ENCODE measurements at regions not wholly inside any gene's neighbourhood (a gene's known extent, or its start where the extent isn't known, plus 50 kb on each side); places are given as distances from the start of the nearest gene placed in this dataset.
"Not testable (repeated sequence)": the region's sequence is repeated elsewhere in the genome, so short reads cannot be mapped to it uniquely, and the experiment has no call there.

DNA sequence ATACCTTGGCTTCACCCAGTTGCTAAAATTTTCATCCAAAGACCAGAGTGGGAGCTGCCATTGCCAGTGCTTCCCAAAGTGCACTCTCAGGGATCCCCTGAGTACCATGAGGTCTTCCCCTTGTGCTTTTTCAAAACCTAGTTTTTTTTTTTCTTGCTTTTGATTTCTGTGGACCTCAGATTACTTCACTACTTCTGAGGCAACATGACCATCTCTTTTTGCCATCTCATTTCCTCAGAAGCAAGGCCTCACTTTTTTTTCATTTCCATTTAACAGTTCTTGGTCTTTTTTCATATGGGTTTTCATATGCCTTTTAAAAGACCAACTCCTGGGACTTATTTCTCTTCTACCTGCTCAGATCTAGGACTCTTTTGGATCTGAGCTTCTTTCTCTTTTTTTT is 64.1 kb upstream of the MMS22L start:
- Mint-ChIP-seq H3K4me3 (no peak overlapping the region), H3K4me1 (no peaks in the 10 kb centered on the region), H3K27me3 (peaks cover 0 to 3% of the 10 kb centered on the region in 2 donors), H3K36me3 (no peaks in the 10 kb centered on the region), H3K27ac (no peak overlapping the region), H3K9me3 (no peaks in the 10 kb centered on the region)
- no peak for ATAC-seq (replicated peaks)
- no peak for DNase-seq

DNA sequence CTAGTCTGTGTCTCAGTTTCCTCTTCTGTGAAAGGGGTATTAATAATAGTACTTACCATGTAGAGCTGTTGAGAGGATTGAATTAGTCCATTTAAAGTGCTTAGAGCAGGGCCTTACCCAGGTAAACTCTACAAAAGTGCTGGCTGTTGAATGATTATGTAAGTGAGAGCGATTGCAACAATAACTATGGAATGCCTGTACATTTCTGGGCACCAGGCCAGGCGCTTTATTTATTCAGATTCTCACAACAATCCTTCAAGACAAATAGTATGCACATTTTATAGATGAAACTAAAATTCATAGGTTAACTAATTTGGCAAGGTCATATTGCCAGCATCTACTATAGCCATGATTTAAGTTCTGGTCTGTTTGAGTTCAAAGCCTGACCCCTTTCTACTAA is 78.3 kb upstream of the MMS22L start:
- Mint-ChIP-seq H3K36me3 (no peaks in the 10 kb centered on the region), H3K4me3 (no peak overlapping the region), H3K27ac (no peak overlapping the region), H3K4me1 (no peaks in the 10 kb centered on the region), H3K9me3 (no peaks in the 10 kb centered on the region), H3K27me3 (peaks cover 5 to 14% of the 10 kb centered on the region in 2 donors)
- no peak for DNase-seq
- ATAC-seq (replicated peaks) = no peak

DNA sequence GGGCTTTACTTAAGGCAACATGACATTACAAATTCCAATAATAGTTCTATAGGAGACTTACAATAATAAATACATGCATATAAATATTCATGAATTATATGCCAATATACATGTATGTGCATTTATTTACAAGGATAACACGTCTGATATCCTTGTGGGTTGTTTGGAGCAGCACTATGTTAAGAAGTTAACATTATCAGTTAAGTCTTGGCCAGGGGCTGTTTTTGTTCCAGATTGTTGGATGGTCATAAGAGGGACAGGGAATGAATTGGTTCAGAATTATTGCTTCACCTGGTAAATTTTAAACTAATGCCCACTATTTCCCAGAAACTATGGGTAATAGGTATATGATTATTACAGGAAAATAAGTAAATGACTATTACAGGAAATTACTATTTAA is 81.3 kb upstream of the MMS22L start:
- no peaks in the 10 kb centered on the region for H3K4me1 Mint-ChIP-seq
- no peak overlapping the region for H3K27ac Mint-ChIP-seq
- ATAC-seq (replicated peaks) (no peak), DNase-seq (no peak)
- no peak overlapping the region for H3K4me3 Mint-ChIP-seq
- H3K9me3 Mint-ChIP-seq = no peaks in the 10 kb centered on the region
- peaks cover 0 to 9% of the 10 kb centered on the region in 2 donors for H3K27me3 Mint-ChIP-seq
- no peaks in the 10 kb centered on the region for H3K36me3 Mint-ChIP-seq

- not testable (repeated sequence) for H3K9me3 Mint-ChIP-seq; H3K27ac Mint-ChIP-seq; H3K36me3 Mint-ChIP-seq; H3K27me3 Mint-ChIP-seq; H3K4me1 Mint-ChIP-seq; DNase-seq; ATAC-seq (replicated peaks); H3K4me3 Mint-ChIP-seq
Observed at GRCh38 chr6:97382071-97382470, 99.1 kb upstream of the MMS22L start.

DNA sequence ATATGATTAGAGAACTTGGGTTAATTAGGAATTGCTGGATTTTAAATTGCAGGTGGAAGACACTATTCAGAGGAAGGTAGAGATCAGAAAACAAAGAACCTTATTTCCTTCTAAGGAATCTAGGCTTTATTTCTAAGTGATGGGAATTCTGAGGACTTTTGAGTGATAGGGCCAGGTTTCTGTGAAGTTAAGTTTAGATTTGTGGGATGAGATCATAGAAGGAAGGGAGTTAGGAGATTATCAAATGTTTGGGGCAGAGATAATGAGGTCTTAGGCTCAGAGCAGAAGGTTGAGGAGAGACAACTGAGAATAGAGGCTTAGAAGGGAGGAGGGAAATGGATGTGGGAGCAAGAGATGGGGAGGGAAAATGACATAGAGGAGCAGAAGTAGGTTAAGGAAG is 109.7 kb upstream of the MMS22L start:
- no peak for DNase-seq
- Mint-ChIP-seq H3K27ac (no peak overlapping the region), H3K4me1 (no peaks in the 10 kb centered on the region), H3K9me3 (no peaks in the 10 kb centered on the region), H3K4me3 (no peak overlapping the region), H3K27me3 (peaks cover 7 to 10% of the 10 kb centered on the region in 2 donors), H3K36me3 (no peaks in the 10 kb centered on the region)
- no peak for ATAC-seq (replicated peaks)

DNA sequence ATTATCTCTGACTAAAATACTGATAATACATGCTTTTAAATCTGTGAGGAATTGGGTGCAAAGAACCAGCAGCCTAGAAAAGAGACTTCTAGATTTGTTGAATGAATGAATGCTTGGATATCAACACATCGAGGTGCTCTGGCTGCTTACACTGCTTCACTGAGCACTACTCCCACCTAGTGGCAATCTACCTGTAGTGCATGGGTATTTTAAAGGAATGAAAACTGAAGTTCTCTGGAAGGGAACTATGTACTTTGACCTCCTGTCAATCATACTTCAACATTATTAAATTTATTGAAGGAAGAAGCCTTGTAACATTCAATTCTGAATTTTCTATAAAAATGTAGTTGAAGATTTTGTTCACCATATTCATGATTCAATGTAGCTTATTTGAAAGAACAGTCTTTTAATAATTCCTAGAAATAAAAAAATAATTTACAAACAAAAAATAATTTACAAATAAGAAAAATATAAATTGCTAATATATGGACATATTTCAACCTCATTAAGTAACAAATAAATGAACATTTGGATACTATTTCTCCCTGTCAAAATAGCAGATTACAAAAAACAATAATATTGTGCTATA is 111.2 kb upstream of the MMS22L start:
- Mint-ChIP-seq H3K4me1 (no peaks in the 10 kb centered on the region), H3K4me3 (no peak overlapping the region), H3K36me3 (no peaks in the 10 kb centered on the region), H3K27me3 (peaks cover 7 to 9% of the 10 kb centered on the region in 2 donors), H3K27ac (no peak overlapping the region), H3K9me3 (no peaks in the 10 kb centered on the region)
- DNase-seq (peak; percentile 4), ATAC-seq (replicated peaks) (peak; percentile 83)

GRCh38 chr6:97396880-97397279 is 113.9 kb upstream of the MMS22L start:
- no peaks in the 10 kb centered on the region for H3K36me3 Mint-ChIP-seq
- H3K9me3 Mint-ChIP-seq = no peaks in the 10 kb centered on the region
- no peak for ATAC-seq (replicated peaks)
- DNase-seq = no peak
- no peak overlapping the region for H3K27ac Mint-ChIP-seq
- H3K27me3 Mint-ChIP-seq = peaks cover 7% of the 10 kb centered on the region in 2 donors
- H3K4me3 Mint-ChIP-seq = no peak overlapping the region
- H3K4me1 Mint-ChIP-seq = no peaks in the 10 kb centered on the region

- H3K4me1 Mint-ChIP-seq = no peaks in the 10 kb centered on the region
- DNase-seq = no peak
- no peak overlapping the region for H3K4me3 Mint-ChIP-seq
- no peaks in the 10 kb centered on the region for H3K9me3 Mint-ChIP-seq
- no peak for ATAC-seq (replicated peaks)
- H3K27ac Mint-ChIP-seq = no peak overlapping the region
- no peaks in the 10 kb centered on the region for H3K36me3 Mint-ChIP-seq
- H3K27me3 Mint-ChIP-seq = no peaks in the 10 kb centered on the region
Observed at GRCh38 chr6:97399208-97399607, 116.2 kb upstream of the MMS22L start.

GRCh38 chr6:97401533-97401932 is 118.5 kb upstream of the MMS22L start:
- H3K27me3 Mint-ChIP-seq = no peaks in the 10 kb centered on the region
- no peak overlapping the region for H3K27ac Mint-ChIP-seq
- H3K36me3 Mint-ChIP-seq = no peaks in the 10 kb centered on the region
- H3K9me3 Mint-ChIP-seq = no peaks in the 10 kb centered on the region
- DNase-seq (no peak), ATAC-seq (replicated peaks) (no peak)
- no peak overlapping the region for H3K4me3 Mint-ChIP-seq
- H3K4me1 Mint-ChIP-seq = no peaks in the 10 kb centered on the region

DNA sequence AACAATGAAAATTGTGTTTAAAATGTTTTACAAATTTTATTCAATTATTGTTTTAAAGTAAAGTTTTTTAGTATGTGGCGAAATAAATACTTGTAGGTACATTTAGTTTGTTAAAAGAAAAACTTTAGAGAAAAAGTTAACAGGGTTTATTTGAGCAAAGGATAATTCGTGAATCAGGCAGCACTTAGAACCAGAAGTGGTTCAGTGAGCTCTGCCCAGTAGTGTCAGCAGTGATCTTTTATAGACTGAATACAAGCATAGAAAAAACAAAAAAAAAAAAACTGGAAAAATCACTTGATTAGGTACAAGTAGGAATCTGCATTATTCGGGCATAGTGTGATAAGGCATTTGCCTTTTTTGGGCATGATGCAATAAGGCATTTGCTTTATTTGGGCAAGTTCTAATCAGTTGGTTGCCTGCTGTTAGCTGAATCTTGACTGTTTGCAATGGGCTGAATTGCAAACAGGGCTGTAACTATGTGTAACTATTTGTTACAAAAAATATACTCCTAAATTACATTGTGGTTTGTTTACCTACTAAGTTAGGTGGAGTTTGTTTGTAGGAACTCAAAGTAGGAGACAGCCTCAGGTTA is 122.9 kb upstream of the MMS22L start:
- Mint-ChIP-seq H3K27ac (no peak overlapping the region), H3K4me1 (no peaks in the 10 kb centered on the region), H3K4me3 (no peak overlapping the region), H3K9me3 (no peaks in the 10 kb centered on the region), H3K27me3 (no peaks in the 10 kb centered on the region), H3K36me3 (no peaks in the 10 kb centered on the region)
- no peak for DNase-seq
- no peak for ATAC-seq (replicated peaks)

GRCh38 chr6:97406633-97407032 is 123.6 kb upstream of the MMS22L start:
- Mint-ChIP-seq H3K36me3 (no peaks in the 10 kb centered on the region), H3K27me3 (no peaks in the 10 kb centered on the region), H3K9me3 (no peaks in the 10 kb centered on the region), H3K4me3 (no peak overlapping the region), H3K27ac (no peak overlapping the region), H3K4me1 (no peaks in the 10 kb centered on the region)
- DNase-seq = no peak
- no peak for ATAC-seq (replicated peaks)

DNA sequence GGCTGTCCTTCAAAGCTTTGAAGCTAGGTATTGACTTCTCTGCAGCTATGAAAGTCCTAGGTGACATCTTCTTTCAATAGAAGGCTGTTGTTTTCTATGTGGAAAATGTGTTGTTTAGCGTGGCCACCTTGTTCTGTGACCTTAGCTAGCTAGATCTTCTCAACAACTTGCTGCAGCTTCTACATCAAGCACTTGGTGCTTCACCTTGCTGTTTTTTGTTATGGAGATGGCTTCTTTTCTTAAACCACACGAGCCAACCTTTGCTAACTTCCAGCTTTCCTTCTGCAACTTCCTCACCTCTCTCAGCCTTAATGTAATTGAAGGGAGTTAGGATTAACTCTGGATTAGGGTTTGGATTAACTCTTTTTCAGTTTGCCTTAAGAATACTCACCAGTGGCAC is 128.6 kb upstream of the MMS22L start:
- Mint-ChIP-seq H3K4me3 (no peak overlapping the region), H3K27me3 (no peaks in the 10 kb centered on the region), H3K36me3 (no peaks in the 10 kb centered on the region), H3K4me1 (no peaks in the 10 kb centered on the region), H3K9me3 (peaks cover 4 to 6% of the 10 kb centered on the region in 2 donors), H3K27ac (no peak overlapping the region)
- ATAC-seq (replicated peaks) = no peak
- no peak for DNase-seq

DNA sequence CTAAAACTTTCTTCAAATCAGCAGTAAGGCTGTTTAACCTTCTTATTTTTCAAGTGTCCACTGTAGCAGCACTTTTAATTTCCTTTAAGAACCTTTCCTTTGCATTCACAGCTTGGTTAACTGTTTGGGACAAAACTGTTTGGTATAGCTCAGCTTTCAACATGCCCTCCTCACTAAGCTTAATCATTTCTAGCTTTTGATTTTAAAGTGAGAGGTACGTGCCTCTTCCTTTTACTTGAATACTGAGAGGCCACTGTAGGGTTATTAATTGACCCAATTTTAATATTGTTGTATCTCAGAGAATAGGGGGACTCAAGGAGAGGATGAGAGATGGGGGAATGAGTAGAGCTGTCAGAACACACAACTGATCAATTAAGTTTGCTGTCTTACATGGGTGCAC is 129.5 kb upstream of the MMS22L start:
- no peak overlapping the region for H3K27ac Mint-ChIP-seq
- H3K4me1 Mint-ChIP-seq = no peaks in the 10 kb centered on the region
- no peaks in the 10 kb centered on the region for H3K27me3 Mint-ChIP-seq
- no peak overlapping the region for H3K4me3 Mint-ChIP-seq
- ATAC-seq (replicated peaks) (no peak), DNase-seq (no peak)
- H3K36me3 Mint-ChIP-seq = no peaks in the 10 kb centered on the region
- H3K9me3 Mint-ChIP-seq = peaks cover 4 to 6% of the 10 kb centered on the region in 2 donors

DNA sequence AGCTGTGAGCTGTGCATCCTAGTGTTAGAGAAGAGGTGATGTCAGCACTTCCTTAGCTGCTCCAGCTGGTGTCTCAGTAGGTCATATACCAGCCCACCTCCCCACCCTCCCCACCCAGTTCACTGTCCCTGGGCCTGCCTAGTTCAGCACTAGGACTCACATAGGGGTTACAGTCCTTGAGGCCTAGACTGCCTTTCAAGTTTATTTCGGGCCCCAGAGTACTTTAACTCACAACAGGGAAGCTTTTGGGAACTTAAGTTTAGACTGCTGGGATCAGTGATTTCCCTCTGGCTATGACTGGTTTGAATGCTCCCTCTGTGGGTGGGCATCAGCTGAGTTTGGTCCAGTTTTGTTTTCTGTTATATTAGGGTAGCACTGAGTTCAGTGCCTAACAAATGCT is 139.2 kb upstream of the MMS22L start:
- DNase-seq (no peak), ATAC-seq (replicated peaks) (no peak)
- no peaks in the 10 kb centered on the region for H3K27me3 Mint-ChIP-seq
- no peak overlapping the region for H3K27ac Mint-ChIP-seq
- no peak overlapping the region for H3K4me3 Mint-ChIP-seq
- H3K36me3 Mint-ChIP-seq = no peaks in the 10 kb centered on the region
- no peaks in the 10 kb centered on the region for H3K4me1 Mint-ChIP-seq
- peaks cover 7% of the 10 kb centered on the region in 2 donors for H3K9me3 Mint-ChIP-seq

DNA sequence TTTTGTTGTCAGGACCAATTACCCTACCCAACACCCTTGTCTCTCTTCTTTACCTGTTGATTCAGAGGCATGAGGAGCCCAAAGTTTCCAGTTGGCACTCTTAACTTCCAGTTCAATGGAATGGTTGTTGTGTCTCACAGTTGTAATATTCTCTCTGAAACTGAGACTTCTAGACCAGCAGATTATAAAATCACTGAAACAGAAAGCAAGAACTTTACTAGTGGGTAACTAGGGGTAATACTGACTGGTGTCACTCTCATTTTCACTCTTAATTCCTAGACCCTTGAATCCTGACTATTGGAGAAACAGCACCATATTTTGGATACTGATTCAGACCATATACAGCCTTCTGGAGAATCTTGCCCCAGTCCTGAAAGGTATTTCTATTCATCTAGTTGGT is 140.2 kb upstream of the MMS22L start:
- peaks cover 7% of the 10 kb centered on the region in 2 donors for H3K9me3 Mint-ChIP-seq
- H3K4me1 Mint-ChIP-seq = no peaks in the 10 kb centered on the region
- no peaks in the 10 kb centered on the region for H3K27me3 Mint-ChIP-seq
- no peak overlapping the region for H3K4me3 Mint-ChIP-seq
- H3K27ac Mint-ChIP-seq = no peak overlapping the region
- no peak for DNase-seq
- no peak for ATAC-seq (replicated peaks)
- H3K36me3 Mint-ChIP-seq = no peaks in the 10 kb centered on the region

- Mint-ChIP-seq H3K4me3 (no peak overlapping the region), H3K36me3 (no peaks in the 10 kb centered on the region)
- no peak for ATAC-seq (replicated peaks)
Observed at GRCh38 chr6:97427648-97428047, 144.6 kb upstream of the MMS22L start.

More at GRCh38 chr6:97427648-97428047, 144.6 kb upstream of the MMS22L start:
- Mint-ChIP-seq H3K9me3 (no peaks in the 10 kb centered on the region), H3K27me3 (no peaks in the 10 kb centered on the region), H3K4me1 (no peaks in the 10 kb centered on the region), H3K27ac (no peak overlapping the region)
- DNase-seq = no peak

All from stimulated activated naive B cell treated with anti-CD40 and anti-IgM and Interleukin-4, amounts not matched to agents 10 μg/mL and 1 μg/mL and 100 μg/mL, for 72 hours (primary cell).